ENCODE measurements at regions not wholly inside any gene's neighbourhood (a gene's known extent, or its start where the extent isn't known, plus 50 kb on each side); places are given as distances from the start of the nearest gene placed in this dataset.
"Not testable (repeated sequence)": the region's sequence is repeated elsewhere in the genome, so short reads cannot be mapped to it uniquely, and the experiment has no call there.

DNA sequence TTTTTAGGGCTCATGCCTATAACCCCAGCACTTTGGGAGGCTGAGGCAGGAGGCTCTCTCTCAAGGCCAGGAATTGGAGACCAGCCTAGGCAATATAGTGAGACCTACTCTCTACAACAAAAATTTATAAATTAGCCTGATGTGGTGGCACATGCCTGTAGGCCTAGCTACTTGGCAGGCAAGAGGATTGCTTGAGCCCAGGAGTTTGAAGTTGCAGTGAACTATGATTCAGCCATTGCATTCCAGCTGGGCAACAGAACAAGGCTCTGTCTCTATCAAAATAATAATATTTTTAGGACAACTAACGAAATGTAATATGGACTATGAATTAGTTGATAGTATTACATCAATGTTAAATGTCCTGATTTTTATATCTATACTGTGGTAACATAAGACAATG, 68.8 kb upstream of the ARID1A start:
- CTCF ChIA-PET = no interaction called here
- peaks cover 2% of the 10 kb centered on the region for H3K4me1 Mint-ChIP-seq

GRCh38 chr1:26627954-26628353, 67.9 kb upstream of the ARID1A start:
- peaks cover 2% of the 10 kb centered on the region for H3K4me1 Mint-ChIP-seq
- H3K27ac Mint-ChIP-seq = no peak overlapping the region
- POLR2A ChIA-PET = no interaction called here
- H3K4me3 Mint-ChIP-seq = no peak overlapping the region
- CTCF ChIA-PET = no interaction called here
- no peak for DNase-seq
- no peaks in the 10 kb centered on the region for H3K36me3 Mint-ChIP-seq (ENCODE audit: low read depth)
- H3K9me3 Mint-ChIP-seq = no peaks in the 10 kb centered on the region
- H3K27me3 Mint-ChIP-seq = no peaks in the 10 kb centered on the region

More for the DNA sequence above, 68.8 kb upstream of the ARID1A start:
- H3K9me3 Mint-ChIP-seq = no peaks in the 10 kb centered on the region
- H3K27ac Mint-ChIP-seq = no peak overlapping the region
- no peaks in the 10 kb centered on the region for H3K27me3 Mint-ChIP-seq
- H3K4me3 Mint-ChIP-seq = no peak overlapping the region
- POLR2A ChIA-PET = no interaction called here
- H3K36me3 Mint-ChIP-seq (ENCODE audit: low read depth) = no peaks in the 10 kb centered on the region
- no peak for DNase-seq

DNA sequence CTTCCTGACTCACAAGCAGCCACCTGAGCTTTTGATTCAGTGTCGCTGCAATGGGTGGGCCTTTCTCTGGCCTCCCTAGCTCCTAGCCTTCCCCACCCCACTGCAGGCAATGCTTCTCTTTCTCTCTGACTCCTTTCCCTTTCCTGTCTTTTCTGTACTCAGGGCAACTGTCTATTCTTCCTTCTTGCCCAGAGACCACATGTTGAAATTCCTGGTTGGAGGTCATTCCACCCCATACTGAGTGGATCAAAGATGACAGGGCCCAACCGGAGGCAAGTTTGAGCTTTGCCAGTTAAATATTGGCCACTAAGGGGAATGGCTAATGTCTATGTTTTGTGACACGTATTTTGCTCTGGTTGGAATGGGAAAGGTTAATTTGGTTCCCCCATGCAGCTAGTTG, 65.2 kb upstream of the ARID1A start:
- DNase-seq = no peak
- Mint-ChIP-seq H3K27me3 (no peaks in the 10 kb centered on the region), H3K27ac (no peak overlapping the region), H3K4me1 (no peaks in the 10 kb centered on the region), H3K36me3 (ENCODE audit: low read depth) (no peaks in the 10 kb centered on the region), H3K9me3 (no peaks in the 10 kb centered on the region), H3K4me3 (no peak overlapping the region)
- POLR2A ChIA-PET = no interaction called here
- CTCF ChIA-PET = no interaction called here

DNA sequence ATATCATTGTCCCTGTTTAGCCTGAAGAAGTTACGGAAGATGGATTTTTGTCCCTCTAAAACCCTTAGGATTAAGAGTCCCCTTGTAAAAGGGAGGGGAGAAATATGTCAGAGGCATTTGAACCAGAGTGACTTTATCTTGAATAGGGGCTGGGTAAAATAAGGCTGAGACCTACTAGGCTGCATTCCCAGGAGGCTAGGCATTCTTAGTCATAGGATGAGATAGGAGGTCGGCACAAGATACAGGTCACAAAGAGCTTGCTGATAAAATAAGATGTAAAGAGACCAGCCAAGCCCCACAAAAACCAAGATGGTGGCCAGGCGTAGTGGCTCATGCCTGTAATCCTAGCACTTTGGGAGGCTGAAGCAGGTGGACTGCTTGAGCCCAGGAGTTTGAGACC, 60.0 kb upstream of the ARID1A start:
- H3K27me3 Mint-ChIP-seq; H3K27ac Mint-ChIP-seq; POLR2A ChIA-PET; DNase-seq; H3K4me3 Mint-ChIP-seq; H3K9me3 Mint-ChIP-seq; H3K4me1 Mint-ChIP-seq; H3K36me3 Mint-ChIP-seq (ENCODE audit: low read depth): not testable (repeated sequence)
- CTCF ChIA-PET = interaction anchor here (0.9 to 1.3 kb wide), 2 partner anchors 31 to 42 kb away, joined by 3 to 4 read pairs; no protein-coding TSS in a partner anchor

DNA sequence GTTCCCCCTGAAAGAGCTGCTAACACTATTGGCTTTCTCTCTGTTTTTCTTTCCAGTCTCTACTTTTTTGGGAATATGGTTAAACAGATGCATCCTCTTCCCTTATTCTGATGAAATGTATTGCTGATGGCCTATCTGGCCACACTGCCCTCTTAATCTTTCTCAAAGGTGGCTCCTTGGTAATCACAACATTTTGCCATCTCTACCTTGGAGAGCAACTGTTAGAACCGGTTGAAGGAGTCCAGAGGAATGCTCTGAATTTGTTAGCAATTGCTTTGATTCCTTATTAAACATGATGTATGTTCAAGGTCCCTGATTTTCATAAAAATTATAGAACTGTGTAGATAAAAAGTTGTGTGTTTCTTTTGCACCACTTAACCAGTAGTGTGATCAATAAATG, 50.1 kb upstream of the ARID1A start:
- Mint-ChIP-seq H3K9me3 (no peaks in the 10 kb centered on the region), H3K4me3 (no peak overlapping the region), H3K4me1 (no peaks in the 10 kb centered on the region), H3K36me3 (ENCODE audit: low read depth) (no peaks in the 10 kb centered on the region), H3K27ac (no peak overlapping the region), H3K27me3 (peaks cover 6% of the 10 kb centered on the region)
- DNase-seq = no peak
- ChIA-PET POLR2A (no interaction called here), CTCF (no interaction called here)
